ENCODE measurements at regions not wholly inside any gene's neighbourhood (a gene's known extent, or its start where the extent isn't known, plus 50 kb on each side); places are given as distances from the start of the nearest gene placed in this dataset.

DNA sequence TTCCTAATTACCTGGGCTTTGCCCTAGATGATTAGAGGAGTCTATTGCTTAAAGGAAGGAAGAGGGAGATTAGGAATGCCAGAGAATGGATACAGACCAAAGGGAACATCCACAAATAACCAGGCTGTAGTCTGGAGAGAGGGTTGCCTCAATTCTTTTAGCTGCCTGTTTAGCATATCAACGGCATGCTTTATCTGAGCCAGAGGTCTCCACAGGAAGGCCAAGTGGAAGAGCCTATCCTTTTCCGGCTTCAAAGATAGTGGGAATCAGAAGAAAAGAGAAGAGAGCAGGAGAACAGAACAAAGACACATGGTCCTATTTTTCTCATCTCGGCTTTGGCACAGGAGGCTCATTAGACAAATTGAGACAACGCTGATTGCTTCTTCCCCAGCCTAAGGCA lies 142.4 kb downstream of the NMUR2 start:
- DNase-seq (ENCODE audit: low spot score in 2 of 2) (no peak), ATAC-seq (replicated peaks; ENCODE audit: extremely low read depth, poor library complexity, severe bottlenecking) (no peak)
- no peak overlapping the region for H3K27ac Mint-ChIP-seq (ENCODE audit: low read depth)
- H3K4me1 Mint-ChIP-seq: no peaks in the 10 kb centered on the region
- H3K27me3 Mint-ChIP-seq: no peaks in the 10 kb centered on the region
- no peaks in the 10 kb centered on the region for H3K36me3 Mint-ChIP-seq (ENCODE audit: insufficient read depth)
- no peak overlapping the region for H3K4me3 Mint-ChIP-seq
- H3K9me3 Mint-ChIP-seq: no peaks in the 10 kb centered on the region

DNA sequence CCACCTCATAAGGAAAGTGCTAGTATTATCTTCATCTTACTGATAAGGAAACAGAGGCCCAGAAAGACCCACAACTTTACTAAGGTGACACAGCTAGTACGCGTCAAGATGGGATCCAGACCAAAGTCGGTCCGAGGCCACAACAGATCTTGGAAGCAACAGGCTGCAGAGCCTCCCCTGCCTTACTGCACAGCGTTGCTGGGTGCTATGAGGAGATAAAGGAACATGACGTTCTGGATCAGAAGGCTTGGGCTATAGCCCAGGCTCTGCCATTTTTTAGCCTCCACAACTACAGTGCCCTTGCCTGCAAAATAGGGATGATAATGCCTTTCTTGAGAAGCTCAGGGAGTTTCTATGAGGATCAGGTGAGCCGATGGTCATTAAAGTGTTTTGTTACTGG lies 144.1 kb downstream of the NMUR2 start:
- Mint-ChIP-seq H3K27ac (ENCODE audit: low read depth) (no peak overlapping the region), H3K27me3 (peaks cover 11% of the 10 kb centered on the region), H3K36me3 (ENCODE audit: insufficient read depth) (no peaks in the 10 kb centered on the region), H3K4me3 (no peak overlapping the region), H3K4me1 (no peaks in the 10 kb centered on the region), H3K9me3 (no peaks in the 10 kb centered on the region)
- no peak for DNase-seq (ENCODE audit: low spot score in 2 of 2)
- no peak for ATAC-seq (replicated peaks; ENCODE audit: extremely low read depth, poor library complexity, severe bottlenecking)

DNA sequence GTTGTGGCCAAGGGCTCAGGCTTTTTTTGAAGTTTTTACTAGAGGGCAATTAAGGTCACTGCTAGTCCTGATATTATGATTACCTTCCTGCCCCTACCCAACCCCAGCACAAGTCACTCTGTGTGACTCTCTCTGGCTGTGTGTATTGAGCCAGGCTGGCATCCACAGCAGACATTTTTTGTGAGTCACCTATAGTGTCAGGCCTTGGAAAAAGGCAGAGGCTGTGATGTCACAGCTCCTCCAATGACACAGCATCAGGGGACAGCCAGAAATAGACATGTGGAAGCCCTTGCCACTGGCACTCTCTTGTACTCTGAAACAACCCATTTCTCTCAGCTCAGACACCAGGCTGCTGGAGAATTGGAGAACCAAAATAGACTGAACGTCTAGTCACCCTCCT lies 145.4 kb downstream of the NMUR2 start:
- no peak overlapping the region for H3K27ac Mint-ChIP-seq (ENCODE audit: low read depth)
- H3K4me3 Mint-ChIP-seq: no peak overlapping the region
- H3K36me3 Mint-ChIP-seq (ENCODE audit: insufficient read depth): no peaks in the 10 kb centered on the region
- no peak for DNase-seq (ENCODE audit: low spot score in 2 of 2)
- no peaks in the 10 kb centered on the region for H3K4me1 Mint-ChIP-seq
- no peaks in the 10 kb centered on the region for H3K9me3 Mint-ChIP-seq
- peaks cover 20% of the 10 kb centered on the region for H3K27me3 Mint-ChIP-seq
- ATAC-seq (replicated peaks; ENCODE audit: extremely low read depth, poor library complexity, severe bottlenecking): no peak

DNA sequence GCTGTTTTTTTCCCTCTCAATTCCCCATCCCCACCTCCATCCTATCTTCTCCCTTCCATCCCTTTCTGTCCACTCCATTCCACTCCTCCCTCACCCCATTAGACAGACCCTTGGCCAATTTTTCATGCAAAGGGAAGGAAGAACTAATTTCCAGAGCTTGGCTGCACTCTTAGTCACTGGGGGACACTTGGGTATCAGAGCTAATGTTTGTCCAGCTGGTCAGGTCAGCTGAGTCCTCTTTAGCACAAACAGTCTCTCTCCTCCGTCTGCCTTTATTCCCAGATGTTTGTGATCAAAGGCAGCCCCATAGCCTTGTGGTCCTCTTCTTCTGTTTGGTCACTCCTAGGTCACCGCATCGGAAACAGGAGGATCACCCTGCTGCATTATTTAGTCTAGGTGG lies 148.5 kb downstream of the NMUR2 start:
- no peak for ATAC-seq (replicated peaks; ENCODE audit: extremely low read depth, poor library complexity, severe bottlenecking)
- H3K36me3 Mint-ChIP-seq (ENCODE audit: insufficient read depth): no peaks in the 10 kb centered on the region
- no peak overlapping the region for H3K27ac Mint-ChIP-seq (ENCODE audit: low read depth)
- peaks cover 20% of the 10 kb centered on the region for H3K27me3 Mint-ChIP-seq
- no peaks in the 10 kb centered on the region for H3K4me1 Mint-ChIP-seq
- H3K9me3 Mint-ChIP-seq: no peaks in the 10 kb centered on the region
- no peak overlapping the region for H3K4me3 Mint-ChIP-seq
- DNase-seq (ENCODE audit: low spot score in 2 of 2): no peak

DNA sequence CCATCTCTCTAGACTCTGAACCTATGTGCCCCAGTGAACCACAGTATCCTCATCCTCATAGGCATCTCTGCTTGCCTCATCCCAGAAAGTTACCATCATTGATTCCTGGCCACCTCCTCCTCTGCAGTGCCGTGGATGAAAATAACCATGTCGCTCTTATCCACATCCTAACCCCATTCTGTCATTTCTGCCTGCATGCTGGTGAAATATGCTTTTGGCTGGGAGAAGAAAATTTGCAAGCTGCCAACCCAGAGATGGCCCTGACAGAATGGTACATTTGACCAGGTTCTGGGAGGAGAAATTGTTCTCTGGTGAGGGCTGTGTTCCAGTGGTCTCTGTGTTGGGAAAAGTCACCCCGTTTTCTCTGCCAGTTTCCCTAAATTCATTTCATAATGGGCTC lies 149.7 kb downstream of the NMUR2 start:
- Mint-ChIP-seq H3K27me3 (peaks cover 20% of the 10 kb centered on the region), H3K4me3 (no peak overlapping the region), H3K36me3 (ENCODE audit: insufficient read depth) (no peaks in the 10 kb centered on the region), H3K4me1 (no peaks in the 10 kb centered on the region), H3K27ac (ENCODE audit: low read depth) (no peak overlapping the region), H3K9me3 (no peaks in the 10 kb centered on the region)
- DNase-seq (ENCODE audit: low spot score in 2 of 2): no peak
- no peak for ATAC-seq (replicated peaks; ENCODE audit: extremely low read depth, poor library complexity, severe bottlenecking)

DNA sequence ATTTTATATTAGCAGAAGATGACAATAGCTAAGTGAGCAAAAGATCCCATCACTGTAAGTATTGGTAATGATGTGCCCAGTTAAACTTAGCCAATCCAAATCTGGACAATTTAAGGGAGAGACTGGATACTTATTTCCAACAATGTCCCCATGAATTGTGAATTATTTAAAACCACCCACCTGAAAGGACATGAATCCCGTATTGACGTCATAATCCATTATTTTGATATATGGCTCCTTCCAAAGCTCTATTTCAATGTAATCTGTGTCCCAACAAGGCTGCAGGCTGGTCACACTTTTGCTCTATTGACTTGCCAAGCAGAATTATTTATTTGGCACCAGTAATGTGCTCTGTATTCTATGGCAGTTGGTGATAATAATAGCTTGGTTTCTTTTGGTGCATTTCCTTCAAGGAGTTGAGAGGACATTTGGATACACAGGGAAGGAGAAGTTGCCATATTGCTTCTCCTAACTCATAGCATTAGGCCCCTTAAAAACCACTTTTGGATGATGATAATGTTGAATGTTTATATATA lies 157.2 kb downstream of the NMUR2 start:
- Mint-ChIP-seq H3K27me3 (no peaks in the 10 kb centered on the region), H3K4me3 (no peak overlapping the region), H3K27ac (ENCODE audit: low read depth) (no peak overlapping the region), H3K9me3 (peaks cover 5% of the 10 kb centered on the region), H3K4me1 (no peaks in the 10 kb centered on the region), H3K36me3 (ENCODE audit: insufficient read depth) (no peaks in the 10 kb centered on the region)
- DNase-seq (ENCODE audit: low spot score in 2 of 2) (no peak), ATAC-seq (replicated peaks; ENCODE audit: extremely low read depth, poor library complexity, severe bottlenecking) (no peak)

DNA sequence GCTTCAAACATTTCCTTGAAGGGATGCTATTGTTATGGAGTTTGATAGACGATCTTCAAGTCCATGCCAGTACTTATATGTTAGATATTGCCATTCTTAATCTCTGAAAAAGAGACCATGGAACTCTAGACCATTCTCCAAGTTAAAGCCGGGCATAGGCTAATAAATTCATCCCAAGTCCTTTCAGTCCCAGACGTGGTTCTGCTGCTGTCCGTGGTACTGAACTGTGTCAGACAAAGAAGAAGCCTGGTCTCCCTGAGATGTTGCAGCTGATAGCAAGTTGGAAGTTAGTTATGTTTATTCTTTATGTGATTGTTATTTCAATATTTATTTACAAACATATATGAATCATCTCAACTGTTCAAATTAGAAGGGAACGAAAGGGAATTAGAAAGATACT lies 158.7 kb downstream of the NMUR2 start:
- no peaks in the 10 kb centered on the region for H3K36me3 Mint-ChIP-seq (ENCODE audit: insufficient read depth)
- H3K27me3 Mint-ChIP-seq: no peaks in the 10 kb centered on the region
- H3K9me3 Mint-ChIP-seq: peaks cover 5% of the 10 kb centered on the region
- ATAC-seq (replicated peaks; ENCODE audit: extremely low read depth, poor library complexity, severe bottlenecking) (no peak), DNase-seq (ENCODE audit: low spot score in 2 of 2) (no peak)
- H3K4me3 Mint-ChIP-seq: no peak overlapping the region
- H3K4me1 Mint-ChIP-seq: no peaks in the 10 kb centered on the region
- no peak overlapping the region for H3K27ac Mint-ChIP-seq (ENCODE audit: low read depth)

DNA sequence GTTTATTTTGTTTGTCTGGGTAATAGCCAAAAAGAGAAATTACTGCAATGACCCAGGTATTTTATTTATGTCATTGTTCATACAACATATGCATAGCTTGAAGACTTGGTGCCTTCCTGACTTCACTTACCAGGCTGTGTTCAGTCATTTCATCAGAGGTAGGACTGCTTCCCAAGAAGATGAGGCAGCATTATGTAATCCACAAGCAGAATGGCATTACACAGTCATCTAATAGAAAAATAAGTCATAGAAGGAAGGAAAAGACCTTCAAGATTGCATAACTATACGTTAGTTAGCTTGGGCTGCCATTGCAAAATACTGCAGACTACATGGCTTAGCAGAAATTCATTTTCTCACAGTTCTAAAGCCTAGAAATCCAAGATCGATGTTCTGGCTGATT lies 167.5 kb downstream of the NMUR2 start:
- H3K36me3 Mint-ChIP-seq (ENCODE audit: insufficient read depth): no peaks in the 10 kb centered on the region
- no peak for ATAC-seq (replicated peaks; ENCODE audit: extremely low read depth, poor library complexity, severe bottlenecking)
- H3K4me1 Mint-ChIP-seq: no peaks in the 10 kb centered on the region
- peaks cover 5% of the 10 kb centered on the region for H3K9me3 Mint-ChIP-seq
- no peak overlapping the region for H3K4me3 Mint-ChIP-seq
- H3K27me3 Mint-ChIP-seq: no peaks in the 10 kb centered on the region
- DNase-seq (ENCODE audit: low spot score in 2 of 2): no peak
- no peak overlapping the region for H3K27ac Mint-ChIP-seq (ENCODE audit: low read depth)

DNA sequence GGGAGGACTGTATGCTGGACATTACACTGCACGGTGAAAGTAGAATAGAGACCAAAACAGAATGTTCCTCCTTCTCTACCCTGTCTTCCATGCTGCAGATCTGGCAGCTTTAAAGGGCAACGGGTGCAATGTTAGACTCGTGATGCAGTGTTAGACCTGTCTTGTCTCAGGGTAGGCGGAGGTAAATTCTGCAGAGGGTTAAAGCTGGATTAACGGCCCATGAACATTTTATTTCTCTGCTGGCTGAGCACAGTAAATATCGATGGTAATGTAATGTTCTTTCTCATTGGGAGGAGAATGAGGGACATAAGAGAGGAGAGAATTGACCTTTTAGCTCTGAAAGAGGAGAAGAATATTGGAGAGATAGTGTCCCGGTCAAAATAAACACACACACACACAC lies 178.9 kb downstream of the NMUR2 start:
- Mint-ChIP-seq H3K27me3 (peaks cover 20% of the 10 kb centered on the region), H3K27ac (ENCODE audit: low read depth) (no peak overlapping the region), H3K9me3 (no peaks in the 10 kb centered on the region), H3K4me3 (no peak overlapping the region), H3K36me3 (ENCODE audit: insufficient read depth) (no peaks in the 10 kb centered on the region), H3K4me1 (no peaks in the 10 kb centered on the region)
- DNase-seq (ENCODE audit: low spot score in 2 of 2) (no peak), ATAC-seq (replicated peaks; ENCODE audit: extremely low read depth, poor library complexity, severe bottlenecking) (no peak)

DNA sequence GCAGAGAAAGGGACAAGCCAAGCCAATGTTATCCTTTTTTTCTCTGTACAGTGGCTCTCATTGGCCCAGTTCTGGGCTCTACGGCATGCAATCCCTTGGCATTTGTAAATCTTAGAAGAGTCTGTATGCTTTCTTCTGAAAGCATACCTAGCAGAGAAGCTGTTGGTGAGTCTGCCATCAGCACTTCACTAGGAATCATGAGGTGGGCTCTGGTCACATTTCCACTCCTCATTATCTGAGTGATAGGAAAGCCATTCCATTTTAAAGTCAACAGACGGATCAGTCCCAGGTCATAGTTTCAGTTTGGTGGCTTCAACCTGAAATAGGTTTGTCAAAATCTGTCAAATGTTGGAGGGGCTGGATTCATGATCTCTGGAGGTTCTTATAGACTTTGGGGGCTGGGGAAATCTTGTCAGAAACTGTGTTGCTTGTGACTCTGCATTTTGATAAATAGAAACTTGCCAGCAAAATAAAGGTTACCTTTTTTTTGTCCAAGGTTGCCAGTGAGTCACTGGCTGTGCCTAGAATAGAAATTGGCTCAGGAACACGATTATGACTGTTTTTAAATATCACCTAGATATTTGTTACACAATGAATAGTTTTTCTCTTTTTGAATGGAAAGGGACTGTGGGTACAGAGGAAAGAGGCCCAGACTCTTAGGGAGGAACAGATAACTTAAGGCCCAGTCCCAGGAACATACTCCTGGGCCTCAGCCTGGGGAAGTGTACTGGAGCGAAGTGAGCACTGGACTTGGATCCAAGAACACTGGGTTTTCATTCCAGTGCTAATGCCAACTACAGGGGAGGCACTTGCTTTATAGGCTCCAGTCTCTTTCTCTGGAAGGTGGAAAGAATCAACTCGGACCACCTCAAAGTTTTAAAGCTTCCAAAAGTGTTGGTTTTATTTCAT lies 183.1 kb downstream of the NMUR2 start:
- ATAC-seq (replicated peaks; ENCODE audit: extremely low read depth, poor library complexity, severe bottlenecking): no peak
- H3K27me3 Mint-ChIP-seq: peaks cover 20% of the 10 kb centered on the region

DNA sequence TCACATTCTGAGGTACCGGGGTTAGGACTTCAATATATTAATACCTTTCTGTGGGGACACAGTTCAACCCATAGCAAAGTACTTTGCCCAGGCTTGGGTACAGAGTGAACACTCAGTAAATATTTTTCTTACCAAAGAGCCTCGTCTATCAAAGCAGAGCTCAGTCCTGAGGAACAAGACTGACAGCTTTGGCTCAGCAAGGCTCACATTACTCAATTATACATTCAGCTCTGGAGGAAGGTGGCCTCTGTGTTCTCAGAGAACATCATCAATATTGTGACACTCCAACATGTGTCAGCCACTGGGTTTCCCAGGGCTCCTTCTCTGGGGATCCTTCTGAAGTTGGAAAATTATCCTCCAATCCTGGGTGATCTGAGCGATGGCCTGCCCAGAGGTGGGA lies 186.4 kb downstream of the NMUR2 start:
- Mint-ChIP-seq H3K27me3 (no peaks in the 10 kb centered on the region), H3K9me3 (no peaks in the 10 kb centered on the region), H3K4me3 (no peak overlapping the region), H3K27ac (ENCODE audit: low read depth) (no peak overlapping the region), H3K4me1 (no peaks in the 10 kb centered on the region), H3K36me3 (ENCODE audit: insufficient read depth) (no peaks in the 10 kb centered on the region)
- no peak for ATAC-seq (replicated peaks; ENCODE audit: extremely low read depth, poor library complexity, severe bottlenecking)
- DNase-seq (ENCODE audit: low spot score in 2 of 2): no peak

More for the DNA sequence above, 183.1 kb downstream of the NMUR2 start:
- no peaks in the 10 kb centered on the region for H3K36me3 Mint-ChIP-seq (ENCODE audit: insufficient read depth)
- no peak overlapping the region for H3K4me3 Mint-ChIP-seq
- no peaks in the 10 kb centered on the region for H3K4me1 Mint-ChIP-seq
- H3K9me3 Mint-ChIP-seq: no peaks in the 10 kb centered on the region
- no peak for DNase-seq (ENCODE audit: low spot score in 2 of 2)
- H3K27ac Mint-ChIP-seq (ENCODE audit: low read depth): no peak overlapping the region

DNA sequence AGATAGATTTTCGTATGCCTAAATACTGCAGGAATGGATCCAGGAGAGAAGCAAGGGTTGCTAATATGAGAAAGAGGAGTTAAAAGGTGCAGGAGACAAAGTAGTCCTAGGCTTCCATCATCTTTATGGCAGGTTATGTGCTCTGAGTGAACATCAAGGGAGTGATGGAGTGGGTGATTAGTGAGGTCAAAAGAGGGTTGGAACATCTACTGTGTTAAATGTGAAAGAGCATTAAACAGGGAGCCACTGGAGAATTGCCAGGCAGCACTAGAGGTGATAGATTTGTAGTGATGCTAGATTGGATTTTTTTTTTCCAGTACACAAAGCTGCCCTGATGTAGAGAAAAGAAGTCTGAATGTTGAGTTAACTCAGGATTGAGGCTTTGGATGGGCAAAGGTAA lies 199.3 kb downstream of the NMUR2 start:
- no peaks in the 10 kb centered on the region for H3K4me1 Mint-ChIP-seq
- no peak for DNase-seq (ENCODE audit: low spot score in 2 of 2)
- H3K36me3 Mint-ChIP-seq (ENCODE audit: insufficient read depth): no peaks in the 10 kb centered on the region
- ATAC-seq (replicated peaks; ENCODE audit: extremely low read depth, poor library complexity, severe bottlenecking): no peak
- no peak overlapping the region for H3K27ac Mint-ChIP-seq (ENCODE audit: low read depth)
- H3K4me3 Mint-ChIP-seq: no peak overlapping the region
- H3K9me3 Mint-ChIP-seq: no peaks in the 10 kb centered on the region
- H3K27me3 Mint-ChIP-seq: no peaks in the 10 kb centered on the region

DNA sequence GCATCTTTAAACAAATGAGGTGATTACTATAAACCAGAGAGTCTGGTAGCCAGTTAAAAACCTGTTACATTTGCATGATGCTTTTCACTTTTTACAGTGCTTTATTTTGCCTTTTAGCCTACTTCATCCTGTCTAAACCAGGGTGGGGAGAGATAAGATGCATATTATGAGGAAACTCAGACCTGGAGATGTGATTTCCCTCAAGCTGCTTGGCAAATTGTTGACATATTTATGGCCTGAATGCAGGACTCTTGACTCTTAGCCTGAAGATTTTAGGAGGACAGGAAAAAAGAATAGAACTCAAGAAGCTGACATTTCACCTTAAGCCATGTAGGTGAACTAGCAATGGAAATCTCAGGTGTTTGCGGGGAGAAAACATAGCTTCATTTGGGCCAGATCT lies 202.8 kb downstream of the NMUR2 start:
- Mint-ChIP-seq H3K27ac (ENCODE audit: low read depth) (no peak overlapping the region), H3K4me1 (no peaks in the 10 kb centered on the region), H3K9me3 (no peaks in the 10 kb centered on the region), H3K27me3 (peaks cover 12% of the 10 kb centered on the region), H3K36me3 (ENCODE audit: insufficient read depth) (no peaks in the 10 kb centered on the region), H3K4me3 (no peak overlapping the region)
- ATAC-seq (replicated peaks; ENCODE audit: extremely low read depth, poor library complexity, severe bottlenecking): no peak
- DNase-seq (ENCODE audit: low spot score in 2 of 2): no peak

All from central memory CD8-positive, alpha-beta T cell (primary cell).